ENCODE measurements at regions not wholly inside any gene's neighbourhood (a gene's known extent, or its start where the extent isn't known, plus 50 kb on each side); places are given as distances from the start of the nearest gene placed in this dataset.

DNA sequence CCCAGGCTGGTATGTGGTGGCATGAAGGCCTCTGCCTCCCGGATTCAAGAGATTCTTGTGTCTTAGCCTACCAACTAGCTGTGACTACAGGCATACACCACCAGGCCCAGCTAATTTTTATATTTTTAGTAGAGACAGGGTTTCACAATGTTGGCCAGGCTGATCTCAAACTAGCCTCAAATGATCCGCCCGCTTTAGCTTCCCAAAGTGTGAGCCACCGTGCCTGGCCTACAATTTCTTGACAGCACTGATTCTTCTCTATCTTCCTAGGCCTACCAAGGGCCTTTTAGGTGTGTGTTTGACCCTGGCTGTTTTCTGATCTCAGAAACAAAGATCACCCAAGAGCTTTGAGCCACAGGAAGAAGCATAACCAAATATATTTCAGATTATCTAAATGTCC, 540.8 kb upstream of the ADAMTS5 start:
- DNase-seq (ENCODE audit: low spot score), result no peak

DNA sequence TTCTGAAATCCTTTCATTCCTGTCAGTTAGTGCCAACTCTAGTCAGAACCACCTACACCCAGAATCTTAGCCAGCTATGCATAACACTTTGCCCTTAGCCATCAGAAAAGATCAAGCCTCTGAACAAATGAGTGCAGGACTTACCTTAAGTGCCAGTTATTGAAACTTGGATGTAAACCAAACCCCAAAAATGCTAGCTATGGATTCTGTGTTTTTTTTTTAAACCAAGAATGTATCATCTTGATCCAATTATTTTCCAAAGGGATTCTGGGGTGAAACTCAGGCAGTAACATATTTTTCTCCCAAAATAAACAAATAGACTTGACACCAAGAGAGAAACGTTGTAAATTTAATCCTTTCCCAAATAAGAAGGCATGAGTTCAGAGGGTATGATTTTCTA, 538.6 kb upstream of the ADAMTS5 start:
- DNase-seq (ENCODE audit: low spot score), result no peak

DNA sequence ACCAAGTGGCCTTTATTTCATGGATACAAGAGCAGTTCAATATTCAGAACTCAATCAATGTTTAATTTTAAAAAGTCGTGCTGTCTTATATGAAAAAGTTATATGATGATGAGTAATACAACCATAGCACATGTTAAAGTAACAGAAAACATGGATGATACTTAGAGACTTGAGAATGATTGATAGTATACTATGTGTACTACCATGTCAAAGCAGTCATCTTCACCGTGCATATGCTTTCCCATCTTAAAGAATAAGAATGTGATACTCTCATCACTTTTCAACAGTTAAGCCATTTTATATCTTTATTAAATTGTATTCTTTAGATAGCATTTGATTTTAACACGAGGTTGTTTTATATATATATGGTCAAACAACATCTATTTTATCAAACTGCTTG, 535.9 kb upstream of the ADAMTS5 start:
- no peak for DNase-seq (ENCODE audit: low spot score)

DNA sequence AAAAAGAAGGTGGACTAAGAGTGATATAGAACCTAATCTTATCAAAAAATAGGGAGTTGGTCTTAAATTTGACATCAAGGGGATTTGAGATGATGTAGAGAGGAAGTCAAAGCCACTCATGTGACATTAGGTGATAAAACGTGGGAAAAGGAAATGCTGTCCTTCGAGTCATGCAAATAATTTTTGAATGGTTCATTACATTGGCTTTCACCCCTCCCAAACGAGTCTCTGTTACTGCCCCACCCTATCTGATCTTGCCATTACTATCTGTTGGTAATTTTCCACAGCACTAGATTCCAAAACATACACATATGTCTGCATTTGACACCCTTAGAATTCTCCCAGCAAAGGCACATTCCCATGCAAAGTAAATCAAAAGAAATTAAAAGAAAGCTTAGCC, 531.1 kb upstream of the ADAMTS5 start:
- DNase-seq (ENCODE audit: low spot score), result no peak

DNA sequence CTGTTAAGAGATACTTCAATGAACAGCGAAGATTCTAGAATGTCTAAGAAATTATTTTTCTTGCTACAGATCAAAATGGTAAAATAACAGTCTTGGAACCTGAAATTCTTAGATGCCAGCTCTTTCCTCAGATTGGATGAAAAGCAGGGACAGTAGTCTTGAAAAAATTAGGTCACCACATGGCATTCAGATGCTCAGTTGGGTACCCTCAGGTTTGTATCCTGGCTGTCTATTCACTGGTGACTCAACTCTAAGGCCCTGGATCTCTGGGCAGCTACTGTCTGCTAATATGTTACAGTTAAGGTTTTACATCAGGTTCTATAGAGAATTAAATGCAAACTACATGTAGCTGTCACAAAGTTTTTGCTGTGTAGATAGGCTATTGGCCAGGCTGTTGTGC, 528.9 kb upstream of the ADAMTS5 start:
- no peak for DNase-seq (ENCODE audit: low spot score)

DNA sequence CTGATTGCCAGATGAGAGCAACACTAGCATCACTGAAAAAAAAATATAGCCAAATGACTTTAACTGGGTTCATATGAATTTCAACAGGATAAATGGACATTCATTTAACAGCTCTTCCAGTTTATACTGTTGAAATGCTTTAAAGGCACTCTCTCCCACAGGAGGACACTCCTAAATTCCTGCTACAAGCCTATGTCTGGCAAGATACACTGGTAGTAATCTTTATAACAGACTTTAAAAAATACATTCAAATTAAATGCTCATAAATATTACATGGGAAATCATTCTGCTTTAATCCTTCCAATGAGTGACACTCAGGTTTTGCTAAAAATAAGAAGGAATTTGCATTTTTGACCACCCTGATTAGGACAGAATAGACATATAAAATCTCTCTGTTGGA, 526.7 kb upstream of the ADAMTS5 start:
- DNase-seq (ENCODE audit: low spot score), result no peak

DNA sequence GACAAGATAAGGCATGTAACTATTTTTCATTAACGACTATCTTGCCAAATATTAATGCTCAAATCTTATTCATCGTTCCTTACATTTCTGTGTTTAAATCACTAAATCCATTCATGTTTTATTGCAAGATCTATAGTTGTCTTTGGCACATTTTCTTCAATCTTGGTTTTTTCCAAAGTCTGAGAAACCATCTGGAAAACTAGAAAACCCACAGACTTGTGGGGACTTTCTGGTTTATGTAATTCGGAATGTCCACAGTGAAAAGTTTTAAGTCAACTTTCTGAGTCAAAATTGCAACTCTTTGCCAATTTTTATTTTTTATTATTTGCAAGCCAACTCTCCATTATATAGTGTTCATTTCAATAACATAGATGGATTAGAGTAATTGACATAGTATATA, 520.8 kb upstream of the ADAMTS5 start:
- no peak for DNase-seq (ENCODE audit: low spot score)

DNA sequence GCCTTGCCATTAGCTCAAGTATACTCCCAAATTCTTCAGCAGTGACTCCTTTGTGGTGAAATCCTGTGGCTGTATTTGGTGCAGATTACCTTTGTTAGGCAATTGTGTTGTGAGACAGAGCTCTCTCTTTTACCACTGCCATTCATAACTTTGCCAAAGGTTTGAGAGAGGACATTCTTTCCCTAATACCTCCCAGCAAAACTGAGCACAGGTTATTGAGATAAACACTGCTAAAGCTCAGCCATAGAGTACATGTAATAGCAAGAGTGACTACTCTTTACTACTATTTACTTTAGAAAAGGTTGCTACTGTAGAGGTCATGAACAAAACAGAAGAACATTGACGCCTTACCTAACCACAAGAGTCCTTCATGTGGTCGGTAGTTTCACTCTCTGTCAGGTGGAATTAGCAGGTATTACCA, 514.0 kb upstream of the ADAMTS5 start:
- DNase-seq (ENCODE audit: low spot score), result no peak

DNA sequence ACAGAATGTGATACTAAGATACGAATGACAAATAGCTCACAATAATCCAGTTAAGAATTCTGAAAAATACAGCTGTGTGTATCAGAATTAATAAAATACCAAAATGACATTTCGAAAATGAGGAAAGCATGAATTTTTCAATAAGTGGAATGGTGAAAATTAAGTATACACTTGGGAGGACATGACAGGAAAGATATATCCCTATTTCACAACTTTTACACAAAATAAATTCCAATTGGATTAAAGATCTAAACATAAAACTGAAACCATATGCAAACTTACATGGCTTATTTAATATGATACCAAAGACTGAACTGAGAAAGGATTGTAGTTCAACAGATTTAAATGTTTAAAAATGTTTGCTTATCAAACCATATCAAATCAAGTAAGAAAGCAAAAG, 510.4 kb upstream of the ADAMTS5 start:
- DNase-seq (ENCODE audit: low spot score), result no peak

DNA sequence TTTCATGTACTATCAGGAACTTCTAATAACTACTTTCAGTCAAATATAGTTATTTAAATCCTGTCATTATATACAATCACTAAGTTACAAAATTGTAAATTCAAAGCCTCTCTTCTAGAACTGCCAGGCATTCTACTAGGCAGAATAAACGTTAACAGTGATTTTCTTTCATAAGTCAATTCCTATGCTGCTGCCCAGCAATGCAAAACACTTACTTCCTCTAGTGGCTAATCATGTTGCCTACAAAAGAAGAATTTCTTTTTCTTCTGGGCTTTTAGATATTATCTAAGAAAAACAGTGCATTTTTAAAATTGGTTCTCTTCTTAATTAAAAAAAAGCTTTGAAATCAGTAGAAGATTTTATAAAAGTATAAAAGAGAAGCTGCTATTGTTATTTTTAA, 509.8 kb upstream of the ADAMTS5 start:
- no peak for DNase-seq (ENCODE audit: low spot score)

DNA sequence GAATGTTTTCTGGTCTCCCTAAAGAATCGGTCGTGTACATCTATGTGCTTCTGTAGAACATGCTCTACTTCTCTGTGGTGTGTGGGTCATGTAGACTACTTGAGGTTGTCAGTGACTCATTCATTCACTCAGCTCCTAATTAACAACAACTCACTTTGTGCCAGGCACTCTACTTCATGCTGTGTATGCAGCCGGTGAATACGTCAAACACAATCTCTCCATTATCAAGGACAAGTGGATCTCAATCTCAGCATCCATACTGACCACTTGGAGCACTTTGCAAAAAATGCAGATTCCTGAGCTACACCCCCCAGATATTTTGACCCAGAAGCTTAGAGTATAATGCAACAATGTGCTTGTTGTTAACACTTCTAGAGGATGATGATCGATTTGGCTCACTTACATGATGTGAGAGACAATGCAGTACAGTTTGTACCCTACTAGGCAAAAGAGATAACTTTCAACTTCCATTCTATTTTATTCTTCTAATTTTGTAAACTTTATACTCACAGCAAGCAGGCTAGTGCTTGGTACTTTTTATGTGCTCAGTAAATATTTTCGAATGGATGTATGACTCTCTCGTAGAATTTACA, 508.6 kb upstream of the ADAMTS5 start:
- DNase-seq (ENCODE audit: low spot score), result no peak

DNA sequence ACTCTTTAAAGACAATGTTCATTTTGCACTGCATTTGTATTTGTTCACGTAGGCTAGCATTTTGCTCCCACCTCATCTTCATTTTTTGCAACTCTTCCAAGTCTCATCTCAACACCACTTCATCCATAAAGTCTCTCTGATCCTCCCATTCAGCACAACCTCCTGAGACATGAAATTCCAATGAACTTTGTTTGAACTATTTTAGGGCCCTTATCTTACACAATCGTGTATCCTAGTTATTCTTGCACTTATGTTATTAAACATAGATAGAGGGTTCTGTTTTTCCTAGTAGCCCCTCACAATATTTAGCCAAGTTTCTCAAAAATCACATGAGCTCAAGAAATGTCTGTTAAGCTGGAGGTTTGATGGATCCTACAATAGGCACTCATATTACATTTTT, 500.5 kb upstream of the ADAMTS5 start:
- DNase-seq (ENCODE audit: low spot score), result no peak

DNA sequence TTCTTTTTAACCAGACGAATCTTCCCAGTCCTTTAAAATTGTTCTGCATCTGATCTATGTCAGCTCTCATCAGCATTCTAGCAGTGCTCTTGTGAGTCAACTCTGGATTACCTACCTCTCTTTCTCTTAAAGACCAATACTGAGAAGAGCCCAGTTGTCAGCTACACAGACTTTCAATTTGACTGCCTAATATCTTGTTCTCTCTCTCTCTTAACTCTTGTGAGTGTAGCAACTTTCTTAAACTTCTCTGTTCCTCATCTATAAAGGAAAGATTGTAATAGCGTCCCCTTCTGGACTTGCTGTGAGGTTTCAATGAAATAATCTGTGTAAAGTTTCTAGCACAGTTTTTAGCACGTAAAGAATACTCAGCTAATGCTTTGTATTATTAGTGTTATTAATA, 499.3 kb upstream of the ADAMTS5 start:
- no peak for DNase-seq (ENCODE audit: low spot score)

DNA sequence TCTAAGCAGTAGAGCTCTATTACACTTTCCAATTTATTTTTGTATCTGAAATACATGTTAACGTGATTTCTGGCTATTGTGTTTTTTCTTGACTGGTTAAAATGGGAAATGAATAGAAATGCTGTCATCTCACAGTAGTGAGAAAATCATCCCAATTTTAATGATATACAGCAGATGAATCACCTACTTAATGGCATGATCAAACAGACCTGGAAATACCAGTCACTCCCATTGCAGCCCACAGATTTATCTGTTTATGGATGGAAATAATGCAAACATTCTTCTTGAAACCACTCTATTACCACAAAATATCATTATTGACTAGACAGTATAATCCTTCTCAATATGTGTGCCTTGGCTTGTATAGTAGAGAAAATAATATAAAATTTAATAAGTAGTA, 497.8 kb upstream of the ADAMTS5 start:
- no peak for DNase-seq (ENCODE audit: low spot score)

DNA sequence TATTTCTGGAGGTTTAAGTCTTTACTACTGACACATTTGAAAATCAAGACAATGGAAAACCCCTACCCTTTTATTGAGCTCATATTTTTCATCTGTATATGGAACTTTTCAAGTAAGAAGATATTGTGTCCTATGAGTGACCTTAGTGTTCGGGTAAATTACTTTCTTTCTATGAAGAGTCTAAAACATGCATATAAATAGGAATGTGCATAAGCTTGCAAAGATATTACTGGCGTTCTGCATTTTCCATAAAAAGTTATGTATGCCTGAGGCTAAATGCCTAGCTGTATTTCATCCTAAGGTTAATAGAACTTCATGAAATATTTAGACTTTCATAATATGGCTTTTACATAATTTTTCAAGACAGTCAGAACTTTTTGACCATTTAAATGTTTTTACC, 495.8 kb upstream of the ADAMTS5 start:
- DNase-seq (ENCODE audit: low spot score), result no peak

DNA sequence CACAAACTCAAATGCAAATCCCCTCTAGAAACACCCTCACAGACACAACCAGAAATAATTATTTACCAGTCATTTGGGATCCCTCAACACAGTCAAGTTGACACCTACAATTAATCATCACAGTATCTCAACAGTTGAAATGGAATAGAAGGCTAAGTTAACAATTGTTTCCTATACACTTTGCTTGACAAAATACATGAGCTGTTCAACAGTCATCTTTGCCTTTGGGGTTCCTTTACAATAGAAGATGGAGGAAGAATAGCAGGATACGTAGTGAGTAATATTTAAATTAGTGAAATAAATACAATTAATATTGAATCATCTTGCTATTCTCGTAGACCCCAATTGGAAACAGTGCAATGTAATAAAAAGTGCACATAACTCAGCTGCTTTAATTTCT, 487.3 kb upstream of the ADAMTS5 start:
- no peak for DNase-seq (ENCODE audit: low spot score)

DNA sequence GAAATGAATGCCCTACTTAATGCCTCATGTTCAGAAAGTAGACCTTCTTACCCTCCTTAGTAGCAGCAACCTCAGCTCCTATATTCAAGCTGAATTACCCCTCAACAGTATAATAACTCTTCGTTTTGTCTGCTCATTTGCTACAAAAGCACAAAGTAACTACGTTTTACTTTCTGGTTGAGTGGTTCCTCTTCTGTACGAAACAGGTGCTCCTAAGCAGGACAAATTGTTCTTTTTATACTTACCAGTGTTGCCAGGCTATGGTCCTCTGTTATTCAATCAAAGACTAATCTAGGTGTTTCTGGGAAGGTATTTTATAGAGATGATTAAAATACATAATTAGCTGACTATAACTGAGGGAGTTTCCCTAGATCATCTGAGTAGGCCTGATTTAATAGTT, 484.2 kb upstream of the ADAMTS5 start:
- no peak for DNase-seq (ENCODE audit: low spot score)

DNA sequence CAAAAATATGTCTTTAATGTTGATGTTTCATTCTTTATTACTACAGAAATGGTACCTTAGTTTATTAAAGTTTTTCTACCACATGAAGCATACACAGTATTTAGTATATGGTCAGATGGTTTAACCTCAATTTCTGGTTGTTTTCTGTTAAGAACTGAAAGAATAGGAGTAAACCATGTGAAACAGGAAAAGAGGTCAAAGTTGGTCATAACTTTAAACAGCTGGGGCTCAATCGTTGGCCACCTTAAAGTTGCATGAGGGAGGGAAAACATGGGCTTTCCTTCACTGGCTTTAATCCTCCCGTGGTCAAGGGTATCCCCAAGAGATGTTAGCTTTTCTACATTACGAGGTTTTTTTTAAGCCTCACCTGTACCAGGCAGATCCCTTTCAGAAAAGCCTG, 483.3 kb upstream of the ADAMTS5 start:
- DNase-seq (ENCODE audit: low spot score), result no peak

DNA sequence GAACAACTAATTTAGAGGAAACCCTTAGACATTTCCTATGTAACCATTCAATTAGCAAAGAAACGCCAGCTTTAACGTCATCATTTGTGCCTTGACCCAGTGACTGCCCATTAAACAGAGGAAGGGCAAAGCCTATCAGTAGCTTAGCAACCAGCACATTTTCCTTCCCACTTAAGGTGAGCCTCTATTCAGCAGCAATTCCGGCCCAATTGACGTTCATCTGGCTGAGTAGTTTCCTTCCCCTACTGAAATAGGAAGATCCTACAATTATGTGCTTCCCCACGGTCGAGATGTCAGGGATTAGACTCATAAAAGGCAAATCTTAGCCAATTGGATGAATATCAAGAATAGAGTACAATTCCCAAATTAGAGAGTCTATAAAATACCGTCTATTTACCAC, 482.1 kb upstream of the ADAMTS5 start:
- DNase-seq (ENCODE audit: low spot score), result no peak

DNA sequence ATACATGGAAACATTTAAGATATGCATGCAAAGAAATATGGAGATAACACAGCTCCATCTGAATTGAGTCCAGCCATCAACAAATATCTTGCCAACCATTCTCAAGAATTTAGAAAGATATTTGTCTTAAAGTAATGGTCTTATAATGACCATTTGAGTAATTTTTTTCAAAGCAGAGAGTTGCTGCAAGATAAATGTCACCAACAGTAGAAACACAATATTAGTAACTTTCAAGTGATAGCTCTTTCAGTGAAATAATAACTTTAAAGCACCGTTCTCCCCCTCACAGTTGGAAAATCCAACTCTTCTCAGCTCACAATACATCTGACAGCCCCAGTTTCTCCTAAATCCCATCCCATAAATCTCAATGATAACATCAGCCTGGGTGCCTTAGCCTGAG, 481.0 kb upstream of the ADAMTS5 start:
- DNase-seq (ENCODE audit: low spot score), result no peak

DNA sequence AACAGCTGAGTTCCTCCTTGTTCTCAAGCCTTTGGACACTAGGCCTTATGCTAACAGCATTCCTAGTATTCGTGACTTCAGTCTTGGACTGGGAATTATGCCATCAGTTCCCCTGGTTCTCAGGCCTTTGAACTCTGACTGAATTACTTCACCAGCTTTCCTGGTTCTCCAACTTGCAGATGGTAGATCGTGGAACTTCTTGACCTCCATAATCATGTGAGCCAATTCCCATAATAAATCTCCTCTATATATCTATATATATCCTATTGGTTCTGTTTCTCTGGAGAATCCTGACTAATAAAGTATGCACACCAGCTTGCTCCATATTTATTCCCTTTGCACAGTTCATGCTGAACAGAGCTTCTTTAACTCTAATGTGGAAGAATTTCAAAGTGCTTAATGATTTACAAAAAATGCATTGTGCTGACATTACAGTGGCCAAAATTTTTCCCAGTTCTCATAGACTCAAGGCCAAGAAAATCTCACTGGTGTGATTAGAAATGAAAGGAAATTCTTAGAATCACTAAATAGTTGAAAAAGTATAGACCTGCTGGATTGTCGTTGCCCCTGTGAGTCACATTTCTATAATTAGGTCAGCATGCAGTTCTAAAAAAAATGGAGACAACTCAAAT, 462.9 kb upstream of the ADAMTS5 start:
- no peak for DNase-seq (ENCODE audit: low spot score)

DNA sequence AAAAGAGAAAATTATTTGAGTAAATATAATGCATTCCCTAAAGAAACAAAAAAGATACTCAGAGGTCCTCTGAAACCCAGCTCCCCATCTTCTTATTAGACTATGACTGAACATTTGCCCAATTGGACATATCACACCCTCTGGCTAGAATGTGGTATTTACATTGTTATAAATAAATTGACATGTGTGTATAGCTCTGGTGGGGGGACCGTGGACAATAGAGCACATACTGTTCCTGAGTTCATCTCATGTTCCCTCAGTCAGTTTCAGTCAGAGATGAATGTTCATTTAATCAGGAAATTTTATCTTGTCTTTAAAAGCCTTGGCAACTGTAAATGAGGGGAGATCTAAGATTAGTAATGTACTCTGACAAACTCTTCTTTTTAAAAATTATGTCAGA, 459.3 kb upstream of the ADAMTS5 start:
- no peak for DNase-seq (ENCODE audit: low spot score)

DNA sequence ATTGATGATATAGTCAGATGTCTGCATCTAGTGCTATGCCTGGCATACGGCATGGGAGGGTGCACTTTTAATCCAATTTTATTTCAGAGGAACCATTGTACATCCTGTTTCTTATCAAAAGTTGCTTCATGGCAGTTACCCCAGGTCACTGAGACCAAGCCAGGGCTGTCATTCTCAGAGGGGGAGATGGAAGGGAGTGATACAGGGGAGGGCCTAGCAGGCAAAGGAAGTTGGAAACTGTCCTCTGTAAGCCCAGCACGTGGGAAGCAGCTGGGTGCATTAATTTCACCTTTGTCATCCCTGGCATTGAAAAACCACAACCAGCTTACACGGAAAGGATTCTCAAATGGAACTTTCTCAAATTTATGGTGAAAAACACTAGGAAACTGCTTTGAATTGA, 458.7 kb upstream of the ADAMTS5 start:
- no peak for DNase-seq (ENCODE audit: low spot score)

DNA sequence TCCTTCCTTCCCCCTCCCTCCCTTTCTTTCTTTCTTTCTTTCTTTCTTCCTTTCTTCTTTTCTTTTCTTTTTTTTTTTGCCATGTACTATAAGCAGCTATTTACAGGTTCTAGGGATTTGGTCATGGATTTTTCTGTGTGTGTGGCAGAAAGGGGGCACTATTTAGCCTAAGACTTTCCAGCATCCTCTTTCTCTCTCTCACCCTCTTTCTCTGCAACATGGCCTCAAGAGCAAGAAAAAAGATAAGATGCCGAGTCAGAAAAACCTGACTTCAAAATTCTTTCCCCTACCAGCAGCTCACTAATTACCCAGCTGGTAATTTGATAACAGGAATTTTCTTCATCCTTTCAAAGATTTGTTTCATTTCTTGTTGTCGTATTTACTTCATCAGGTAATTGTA, 458.3 kb upstream of the ADAMTS5 start:
- no peak for DNase-seq (ENCODE audit: low spot score)

DNA sequence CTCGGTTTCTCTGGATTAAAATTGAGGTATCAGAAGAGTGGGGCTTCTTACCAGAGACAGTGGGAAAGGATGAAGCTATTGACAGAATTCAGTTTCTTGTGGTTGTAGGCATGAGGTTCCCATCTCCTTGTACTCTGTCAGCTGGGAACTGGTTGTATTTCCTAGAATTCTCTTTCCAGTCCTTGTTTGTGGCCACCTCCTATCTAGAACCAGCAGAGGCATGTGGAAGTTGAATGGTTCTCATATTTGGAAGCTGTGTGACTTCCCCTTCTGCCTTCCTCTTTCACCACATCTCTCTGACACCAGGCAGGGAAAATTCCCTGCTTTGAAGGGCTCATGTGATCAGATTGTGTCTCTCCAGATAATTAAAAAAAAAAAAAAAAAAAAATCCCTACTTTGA, 457.7 kb upstream of the ADAMTS5 start:
- DNase-seq (ENCODE audit: low spot score), result no peak
